Calu3 (cell line): ENCODE measurements at regions not wholly inside any gene's neighbourhood (a gene's known extent, or its start where the extent isn't known, plus 50 kb on each side); places are given as distances from the start of the nearest gene placed in this dataset.

Experiments used
- BruUV-seq: library from RNA; stranded (reverse); fragments of 400-500 nt; replicated peaks from 2 replicates; lab custom pipeline; 2021; lab: Mats Ljungman, UMichigan
- CTCF ChIA-PET: fragments of 300-600 bp; sonication (Branson Sonifier 250); formaldehyde crosslinking; loops from one replicate; lab custom pipeline; 2022; ENCODE audit warnings: antibody characterized with exemption; lab: Charles Lee
- DNase-seq: peaks from one replicate; pipeline ENCODE4 v3.0.0; 2022
- H3K27ac Mint-ChIP-seq: one replicate; pipeline ENCODE4 v1.8.0; 2022; ENCODE audit warnings: mixed read lengths; ENCODE audit not compliant: unreplicated experiment
- H3K27me3 Mint-ChIP-seq: one replicate; pipeline ENCODE4 v1.8.0; 2022; ENCODE audit warnings: mixed read lengths; ENCODE audit not compliant: unreplicated experiment
- H3K36me3 Mint-ChIP-seq: one replicate; pipeline ENCODE4 v1.8.0; 2022; ENCODE audit warnings: mild to moderate bottlenecking, moderate library complexity, mixed read lengths; ENCODE audit not compliant: insufficient read depth, unreplicated experiment
- H3K4me1 Mint-ChIP-seq: one replicate; pipeline ENCODE4 v1.8.0; 2022; ENCODE audit warnings: mild to moderate bottlenecking, low read depth, mixed read lengths; ENCODE audit not compliant: unreplicated experiment
- H3K4me3 Mint-ChIP-seq: one replicate; pipeline ENCODE4 v1.8.0; 2022; ENCODE audit warnings: mild to moderate bottlenecking, low read depth, moderate library complexity, mixed read lengths; ENCODE audit not compliant: unreplicated experiment
- H3K9me3 Mint-ChIP-seq: one replicate; pipeline ENCODE4 v1.8.0; 2022; ENCODE audit warnings: low read depth, mixed read lengths; ENCODE audit not compliant: unreplicated experiment
- CTCF ChIP-seq: fragments of 200-600 bp; IDR thresholded peaks from one replicate; pipeline ENCODE4 v1.8.0; 2022; ENCODE audit warnings: antibody characterized with exemption; ENCODE audit not compliant: unreplicated experiment
- intact Hi-C: fragments of 100-400 bp; cut with micrococcal nuclease; formaldehyde crosslinking; loops from one replicate; pipeline ENCODE4 v1.10.0; 2022; ENCODE audit not compliant: unreplicated experiment

GRCh38 chr2:78561876-78562275, 463.6 kb upstream of the REG3G start:
- intact Hi-C loops, result no loop called here
- DNase-seq, result no peak
- Mint-ChIP-seq H3K27ac (no peak overlapping the region), H3K9me3 (peaks cover 6% of the 10 kb centered on the region), H3K4me1 (no peaks in the 10 kb centered on the region), H3K36me3 (no peaks in the 10 kb centered on the region), H3K4me3 (no peak overlapping the region), H3K27me3 (no peaks in the 10 kb centered on the region)
- BruUV-seq, result no TSS peak
- no peak for TF ChIP-seq CTCF
- CTCF ChIA-PET, result no interaction called here

DNA sequence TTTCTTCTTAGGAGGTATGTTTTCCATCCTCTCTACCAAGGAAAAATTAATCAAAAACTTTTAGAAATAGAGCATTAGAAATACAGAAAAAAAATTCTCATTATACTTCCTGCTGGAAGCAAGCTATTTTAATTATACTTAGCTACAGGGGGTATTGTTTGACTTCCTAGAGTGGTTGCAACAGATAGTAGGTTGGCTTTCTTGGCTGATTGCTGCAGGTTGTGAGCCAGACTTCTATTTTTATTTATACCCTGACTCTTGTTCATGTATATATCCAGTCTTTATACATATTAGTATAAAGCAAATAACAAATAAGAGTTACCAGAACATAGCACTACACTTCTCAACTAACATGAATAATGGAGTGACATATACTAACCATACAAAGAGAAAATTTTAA, 460.8 kb upstream of the REG3G start:
- CTCF ChIA-PET, result no interaction called here

GRCh38 chr2:78568782-78569373, 456.6 kb upstream of the REG3G start:
- Mint-ChIP-seq H3K27me3 (no peaks in the 10 kb centered on the region), H3K4me1 (no peaks in the 10 kb centered on the region), H3K9me3 (peaks cover 15% of the 10 kb centered on the region), H3K27ac (no peak overlapping the region), H3K36me3 (no peaks in the 10 kb centered on the region), H3K4me3 (no peak overlapping the region)
- DNase-seq, result no peak
- TF ChIP-seq CTCF, result no peak
- BruUV-seq, result no TSS peak
- CTCF ChIA-PET, result no interaction called here
- intact Hi-C loops, result no loop called here

More for the DNA sequence above, 460.8 kb upstream of the REG3G start:
- BruUV-seq, result no TSS peak
- Mint-ChIP-seq H3K4me3 (no peak overlapping the region), H3K4me1 (no peaks in the 10 kb centered on the region), H3K9me3 (peaks cover 6% of the 10 kb centered on the region), H3K27me3 (no peaks in the 10 kb centered on the region), H3K36me3 (no peaks in the 10 kb centered on the region), H3K27ac (no peak overlapping the region)
- intact Hi-C loops, result no loop called here
- no peak for DNase-seq
- TF ChIP-seq CTCF, result no peak

GRCh38 chr2:78576409-78576808, 449.1 kb upstream of the REG3G start:
- H3K4me1 Mint-ChIP-seq, result no peaks in the 10 kb centered on the region
- intact Hi-C loops, result no loop called here
- no peaks in the 10 kb centered on the region for H3K27me3 Mint-ChIP-seq
- no peak overlapping the region for H3K4me3 Mint-ChIP-seq
- H3K9me3 Mint-ChIP-seq, result peaks cover 8% of the 10 kb centered on the region
- CTCF ChIA-PET, result no interaction called here
- no peak for DNase-seq
- BruUV-seq, result no TSS peak
- no peaks in the 10 kb centered on the region for H3K36me3 Mint-ChIP-seq
- no peak for TF ChIP-seq CTCF
- no peak overlapping the region for H3K27ac Mint-ChIP-seq
